PFSK-1 (cell line): ENCODE measurements at regions not wholly inside any gene's neighbourhood (a gene's known extent, or its start where the extent isn't known, plus 50 kb on each side); places are given as distances from the start of the nearest gene placed in this dataset.

Experiments
- FOXP2 ChIP-seq: optimal IDR thresholded peaks from 2 replicates; pipeline ENCODE3; 2011; ENCODE audit warnings: borderline replicate concordance, control low read depth, inconsistent platforms; ENCODE audit not compliant: insufficient read depth; ENCODE audit errors: extremely low read length, extremely low read depth
- POLR2AphosphoS5 ChIP-seq: IDR thresholded peaks from 2 replicates; pipeline ENCODE4 v1.6.1; 2012; ENCODE audit warnings: low read depth, mild to moderate bottlenecking, control low read depth, low read length, moderate library complexity
- REST ChIP-seq, 2 experiments: IDR thresholded peaks; 2 replicates each; pipeline versions ENCODE4 v1.6.1 to v1.8.0; 2011 to 2012; ENCODE audit warnings: low read depth in 2 of 2, low read length in 2 of 2, control low read depth in 1 of 2, inconsistent platforms in 1 of 2, mild to moderate bottlenecking in 1 of 2, moderate library complexity in 1 of 2; ENCODE audit not compliant: insufficient read depth in 1 of 2
- SIN3A ChIP-seq: IDR thresholded peaks from 2 replicates; pipeline ENCODE4 v1.6.1; 2012; ENCODE audit warnings: mild to moderate bottlenecking, low read length, moderate library complexity, borderline replicate concordance; ENCODE audit not compliant: insufficient read depth
- TAF1 ChIP-seq: IDR thresholded peaks from 2 replicates; pipeline ENCODE4 v1.6.1; 2012; ENCODE audit warnings: low read length, control low read depth, borderline replicate concordance; ENCODE audit not compliant: insufficient read depth

GRCh38 chr17:33583518-33584417 lies 290.7 kb upstream of the ASIC2 start:
- TF ChIP-seq TAF1 (no peak), REST (IDR thresholded peaks at IDR 0.05; ENCODE audit: insufficient read depth in 1 of 2, low read depth in 2 of 2, low read length in 2 of 2) (no peak), SIN3A (no peak), POLR2AphosphoS5 (no peak), FOXP2 (no peak)

GRCh38 chr17:33593991-33594390 lies 300.9 kb upstream of the ASIC2 start:
- no peak for TF ChIP-seq POLR2AphosphoS5
- TF ChIP-seq SIN3A = no peak
- no peak for TF ChIP-seq REST (IDR thresholded peaks at IDR 0.05; ENCODE audit: insufficient read depth in 1 of 2, low read depth in 2 of 2, low read length in 2 of 2)
- TF ChIP-seq FOXP2 = no peak
- no peak for TF ChIP-seq TAF1

GRCh38 chr17:33595828-33596227 lies 302.7 kb upstream of the ASIC2 start:
- TF ChIP-seq REST (IDR thresholded peaks at IDR 0.05; ENCODE audit: insufficient read depth in 1 of 2, low read depth in 2 of 2, low read length in 2 of 2) (no peak), TAF1 (no peak), FOXP2 (no peak), POLR2AphosphoS5 (no peak), SIN3A (no peak)

GRCh38 chr17:33596899-33597298 lies 303.8 kb upstream of the ASIC2 start:
- TF ChIP-seq SIN3A = no peak
- no peak for TF ChIP-seq REST (IDR thresholded peaks at IDR 0.05; ENCODE audit: insufficient read depth in 1 of 2, low read depth in 2 of 2, low read length in 2 of 2)
- TF ChIP-seq TAF1 = no peak
- TF ChIP-seq POLR2AphosphoS5 = no peak
- no peak for TF ChIP-seq FOXP2
